DMS79 treated with DMSO at 0.1 percent for 48 hours (cell line): ENCODE measurements at regions not wholly inside any gene's neighbourhood (a gene's known extent, or its start where the extent isn't known, plus 50 kb on each side); places are given as distances from the start of the nearest gene placed in this dataset.
"Not testable (repeated sequence)": the region's sequence is repeated elsewhere in the genome, so short reads cannot be mapped to it uniquely, and the experiment has no call there.

ENCODE experiments used
- DNase-seq: peaks from one replicate; lab custom pipeline; 2025; lab: John Stamatoyannopoulos, UW

- no peak for DNase-seq
These were observed 72.0 kb upstream of the VKORC1L1 start for GRCh38 chr7:65800890-65801341.

- DNase-seq = no peak
These were observed 68.0 kb upstream of the VKORC1L1 start for GRCh38 chr7:65804887-65805286.

GRCh38 chr7:65807067-65807466 lies 65.8 kb upstream of the VKORC1L1 start:
- not testable (repeated sequence) for DNase-seq

- DNase-seq = no peak
These were observed 63.5 kb upstream of the VKORC1L1 start for GRCh38 chr7:65809259-65809981.

GRCh38 chr7:65809982-65810288 lies 62.9 kb upstream of the VKORC1L1 start:
- no peak for DNase-seq

GRCh38 chr7:65812281-65812680 lies 60.6 kb upstream of the VKORC1L1 start:
- DNase-seq = no peak

GRCh38 chr7:65814556-65815167 lies 58.2 kb upstream of the VKORC1L1 start:
- not testable (repeated sequence) for DNase-seq

- no peak for DNase-seq
These were observed 52.5 kb upstream of the VKORC1L1 start for GRCh38 chr7:65820287-65820950.
